DOHH2 (cell line): ENCODE measurements at regions not wholly inside any gene's neighbourhood (a gene's known extent, or its start where the extent isn't known, plus 50 kb on each side); places are given as distances from the start of the nearest gene placed in this dataset.

Source experiments
- H3F3A ChIP-seq: fragments of 200-600 bp; sonication (generic), shearing (Covaris generic); 2 replicates; pipeline ENCODE4 v1.6.0; 2016; ENCODE audit warnings: antibody characterized with exemption, mild to moderate bottlenecking; ENCODE audit not compliant: control insufficient read depth, insufficient read depth
- H3K27ac ChIP-seq: fragments of 200-600 bp; sonication (generic); 2 replicates; pipeline ENCODE4 v1.5.1; 2014; ENCODE audit warnings: low read depth, mild to moderate bottlenecking, low read length, moderate library complexity
- H3K27me3 ChIP-seq: fragments of 200-600 bp; sonication (generic); 2 replicates; pipeline ENCODE4 v1.6.1; 2014; ENCODE audit warnings: mild to moderate bottlenecking, low read length, mixed read lengths; ENCODE audit not compliant: control insufficient read depth
- H3K36me3 ChIP-seq: fragments of 200-600 bp; sonication (generic); 2 replicates; pipeline ENCODE4 v1.6.1; 2014; ENCODE audit warnings: mild to moderate bottlenecking, low read length, moderate library complexity, mixed read lengths; ENCODE audit not compliant: control insufficient read depth
- H3K4me1 ChIP-seq: fragments of 200-600 bp; sonication (generic); 2 replicates; pipeline ENCODE4 v1.6.1; 2014; ENCODE audit warnings: mild to moderate bottlenecking, low read length, mixed read lengths; ENCODE audit not compliant: control insufficient read depth
- H3K4me2 ChIP-seq: fragments of 200-600 bp; sonication (generic); 2 replicates; pipeline ENCODE4 v1.6.0; 2014; ENCODE audit warnings: mild to moderate bottlenecking, low read length, moderate library complexity
- H3K4me3 ChIP-seq: fragments of 200-600 bp; sonication (generic); 2 replicates; pipeline ENCODE4 v1.5.1; 2014; ENCODE audit warnings: mild to moderate bottlenecking, low read length, mixed read lengths
- H3K79me2 ChIP-seq: fragments of 200-600 bp; sonication (generic); 2 replicates; pipeline ENCODE4 v1.6.1; 2014; ENCODE audit warnings: mild to moderate bottlenecking, low read length, mixed read lengths; ENCODE audit not compliant: control insufficient read depth
- H3K9me2 ChIP-seq: fragments of 200-600 bp; sonication (generic); replicated peaks from 2 replicates; pipeline ENCODE4 v1.6.1; 2014; ENCODE audit warnings: mild to moderate bottlenecking, low read length, mixed read lengths; ENCODE audit not compliant: control insufficient read depth
- H3K9me3 ChIP-seq: fragments of 200-600 bp; sonication (generic); 2 replicates; pipeline ENCODE4 v1.6.1; 2014; ENCODE audit warnings: antibody characterized with exemption, low read length, mixed read lengths; ENCODE audit not compliant: control insufficient read depth, insufficient read depth
- H4K20me1 ChIP-seq: fragments of 200-600 bp; sonication (generic); 2 replicates; pipeline ENCODE4 v1.6.0; 2014; ENCODE audit warnings: low read depth, mild to moderate bottlenecking, antibody characterized with exemption, low read length, moderate library complexity; ENCODE audit not compliant: control insufficient read depth, insufficient read depth
- EZH2phosphoT487 ChIP-seq: fragments of 200-600 bp; sonication (generic); IDR thresholded peaks from 2 replicates; pipeline ENCODE4 v1.6.1; 2017; ENCODE audit warnings: borderline replicate concordance, mild to moderate bottlenecking, antibody characterized with exemption, low read length, moderate library complexity, mixed read lengths
- TF ChIP-seq, protein P1 (sequence below): fragments of 200-600 bp; sonication (generic); IDR thresholded peaks from one replicate; pipeline ENCODE4 v1.5.1; 2014; ENCODE audit warnings: antibody characterized with exemption, mild to moderate bottlenecking, low read depth, low read length; ENCODE audit not compliant: poor library complexity, severe bottlenecking

DNA sequence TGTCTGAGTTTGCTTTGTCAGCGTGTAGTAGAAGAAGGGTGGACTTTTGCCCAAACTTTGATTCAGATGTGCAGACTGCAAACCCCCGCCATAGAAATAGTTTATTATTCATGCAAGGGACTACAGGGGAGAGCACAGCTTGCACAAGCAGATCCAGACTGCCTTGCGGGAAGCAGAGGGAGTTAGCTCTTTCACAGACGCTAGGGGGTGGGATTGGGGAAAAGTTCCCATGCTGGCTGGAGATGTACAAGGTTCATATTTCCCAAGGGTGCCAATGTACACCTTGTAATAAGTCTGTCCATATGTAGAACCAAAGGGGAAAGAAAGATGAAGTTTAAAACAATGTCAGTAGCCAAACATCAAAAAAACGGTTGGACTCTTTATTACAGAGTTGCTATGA is 749.7 kb upstream of the COX7C start:
- Histone ChIP-seq H3K27me3 (no peaks in the 10 kb centered on the region), H3K9me3 (no peaks in the 10 kb centered on the region)

DNA sequence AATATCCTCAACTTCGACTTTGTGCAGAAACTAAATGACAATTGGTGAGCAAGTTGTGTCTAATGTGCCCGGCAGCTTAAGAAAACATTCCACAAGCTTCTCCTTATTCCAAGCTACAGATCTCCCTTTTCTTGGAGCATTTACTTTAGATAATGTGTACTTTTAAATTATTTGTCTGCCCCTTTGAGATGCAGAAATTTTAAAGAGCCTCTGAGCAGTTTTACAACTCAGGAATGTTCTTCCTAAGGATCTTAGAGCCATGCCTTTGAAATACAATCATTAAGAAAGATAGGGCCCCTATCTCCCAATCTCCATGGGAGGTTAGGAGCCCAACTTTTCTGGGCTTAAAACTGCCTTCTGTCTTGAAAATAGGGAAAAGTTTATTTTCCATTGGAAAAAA is 723.7 kb upstream of the COX7C start:
- H3K4me1 ChIP-seq = no peaks in the 10 kb centered on the region
- TF ChIP-seq EZH2phosphoT487 = no peak
- no peaks in the 10 kb centered on the region for H4K20me1 ChIP-seq
- no peaks in the 10 kb centered on the region for H3K9me3 ChIP-seq
- no peaks in the 10 kb centered on the region for H3F3A ChIP-seq
- H3K27me3 ChIP-seq = no peaks in the 10 kb centered on the region
- no peak overlapping the region for H3K4me3 ChIP-seq
- no peaks in the 10 kb centered on the region for H3K9me2 ChIP-seq
- H3K27ac ChIP-seq = no peak overlapping the region
- H3K79me2 ChIP-seq = no peaks in the 10 kb centered on the region
- H3K4me2 ChIP-seq = no peak overlapping the region
- H3K36me3 ChIP-seq = no peaks in the 10 kb centered on the region

More for the DNA sequence above, 749.7 kb upstream of the COX7C start:
- Histone ChIP-seq H3K4me3 (no peak overlapping the region), H3F3A (no peaks in the 10 kb centered on the region), H3K27ac (no peak overlapping the region), H3K36me3 (no peaks in the 10 kb centered on the region), H3K4me1 (no peaks in the 10 kb centered on the region), H3K9me2 (no peaks in the 10 kb centered on the region), H4K20me1 (no peaks in the 10 kb centered on the region), H3K79me2 (no peaks in the 10 kb centered on the region), H3K4me2 (no peak overlapping the region)
- no peak for TF ChIP-seq EZH2phosphoT487
- TF ChIP-seq, protein P1, sequence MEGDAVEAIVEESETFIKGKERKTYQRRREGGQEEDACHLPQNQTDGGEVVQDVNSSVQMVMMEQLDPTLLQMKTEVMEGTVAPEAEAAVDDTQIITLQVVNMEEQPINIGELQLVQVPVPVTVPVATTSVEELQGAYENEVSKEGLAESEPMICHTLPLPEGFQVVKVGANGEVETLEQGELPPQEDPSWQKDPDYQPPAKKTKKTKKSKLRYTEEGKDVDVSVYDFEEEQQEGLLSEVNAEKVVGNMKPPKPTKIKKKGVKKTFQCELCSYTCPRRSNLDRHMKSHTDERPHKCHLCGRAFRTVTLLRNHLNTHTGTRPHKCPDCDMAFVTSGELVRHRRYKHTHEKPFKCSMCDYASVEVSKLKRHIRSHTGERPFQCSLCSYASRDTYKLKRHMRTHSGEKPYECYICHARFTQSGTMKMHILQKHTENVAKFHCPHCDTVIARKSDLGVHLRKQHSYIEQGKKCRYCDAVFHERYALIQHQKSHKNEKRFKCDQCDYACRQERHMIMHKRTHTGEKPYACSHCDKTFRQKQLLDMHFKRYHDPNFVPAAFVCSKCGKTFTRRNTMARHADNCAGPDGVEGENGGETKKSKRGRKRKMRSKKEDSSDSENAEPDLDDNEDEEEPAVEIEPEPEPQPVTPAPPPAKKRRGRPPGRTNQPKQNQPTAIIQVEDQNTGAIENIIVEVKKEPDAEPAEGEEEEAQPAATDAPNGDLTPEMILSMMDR = no peak

DNA sequence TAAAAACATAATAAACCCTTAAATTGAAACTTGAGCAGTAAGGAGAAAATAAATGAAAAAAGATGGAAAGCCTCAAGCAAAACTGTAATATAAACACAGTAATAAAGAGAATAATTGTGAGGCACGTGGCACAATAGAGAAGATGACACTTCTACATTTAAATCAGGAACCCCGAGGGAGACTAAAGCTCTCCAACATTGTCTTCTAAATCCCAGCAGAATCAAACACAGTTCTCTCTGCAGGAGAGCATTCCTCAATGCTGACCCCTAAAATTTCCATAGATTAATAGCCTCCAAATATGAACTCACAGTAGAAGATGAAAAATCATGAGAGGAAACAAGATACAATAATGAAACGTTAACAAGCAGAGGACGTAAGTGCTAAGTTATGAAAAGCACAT is 721.2 kb upstream of the COX7C start:
- Histone ChIP-seq H3K36me3 (no peaks in the 10 kb centered on the region), H4K20me1 (no peaks in the 10 kb centered on the region), H3K4me3 (no peak overlapping the region), H3K4me1 (no peaks in the 10 kb centered on the region), H3K27ac (no peak overlapping the region), H3K79me2 (no peaks in the 10 kb centered on the region), H3K9me2 (no peaks in the 10 kb centered on the region), H3K4me2 (no peak overlapping the region), H3K27me3 (no peaks in the 10 kb centered on the region), H3F3A (no peaks in the 10 kb centered on the region), H3K9me3 (no peaks in the 10 kb centered on the region)
- no peak for TF ChIP-seq EZH2phosphoT487
- TF ChIP-seq, protein P1 = no peak

DNA sequence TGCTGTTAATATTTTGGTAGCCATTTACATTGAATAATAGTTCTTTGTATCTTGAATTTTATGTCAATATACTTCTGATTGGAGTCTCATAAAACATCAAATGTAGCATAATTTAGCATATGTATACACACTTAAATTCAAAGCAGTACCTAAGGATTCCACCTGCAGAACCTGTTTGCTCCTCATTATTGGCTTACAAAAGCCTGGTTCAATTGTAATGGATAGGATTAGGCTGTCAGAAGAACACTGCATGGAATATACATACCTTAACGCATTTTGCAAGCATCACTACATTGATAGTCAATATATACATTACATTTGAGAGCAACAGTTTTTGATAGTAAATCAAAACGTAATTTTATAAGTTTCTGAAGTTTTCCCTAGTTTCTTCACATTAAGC is 711.3 kb upstream of the COX7C start:
- no peaks in the 10 kb centered on the region for H3K79me2 ChIP-seq
- H3K9me3 ChIP-seq = no peaks in the 10 kb centered on the region
- H3K27me3 ChIP-seq = no peaks in the 10 kb centered on the region
- no peaks in the 10 kb centered on the region for H3F3A ChIP-seq
- no peak overlapping the region for H3K27ac ChIP-seq
- H3K4me2 ChIP-seq = no peak overlapping the region
- no peaks in the 10 kb centered on the region for H4K20me1 ChIP-seq
- no peaks in the 10 kb centered on the region for H3K4me1 ChIP-seq
- no peaks in the 10 kb centered on the region for H3K9me2 ChIP-seq
- H3K36me3 ChIP-seq = no peaks in the 10 kb centered on the region
- H3K4me3 ChIP-seq = no peak overlapping the region
- TF ChIP-seq, protein P1 = no peak
- TF ChIP-seq EZH2phosphoT487 = no peak
